PC-3 (cell line): ENCODE measurements at regions not wholly inside any gene's neighbourhood (a gene's known extent, or its start where the extent isn't known, plus 50 kb on each side); places are given as distances from the start of the nearest gene placed in this dataset.

Experiments
- ATAC-seq: fragments of 200-7000 bp; cut with Tn5 transposase; 2 replicates; pipeline ENCODE4 v1.9.1; 2020; ENCODE audit warnings: mild to moderate bottlenecking, moderate library complexity
- BruUV-seq: library from RNA; stranded (reverse); fragments of 400-500 nt; replicated peaks from 2 replicates; lab custom pipeline; 2021; lab: Mats Ljungman, UMichigan
- CTCF ChIA-PET: fragments of 300-600 bp; sonication (Branson Sonifier 250); formaldehyde crosslinking; loops from one replicate; lab custom pipeline; 2022; ENCODE audit warnings: antibody characterized with exemption; lab: Charles Lee
- POLR2A ChIA-PET: fragments of 300-600 bp; sonication (Branson Sonifier 250); formaldehyde crosslinking; loops from one replicate; lab custom pipeline; 2022; ENCODE audit warnings: antibody characterized with exemption; ENCODE audit not compliant: unreplicated experiment; lab: Charles Lee
- DNase-seq: peaks from one replicate; pipeline ENCODE4 v3.0.0-alpha.2; 2015
- H2AFZ ChIP-seq: fragments of 300-600 bp; sonication (generic); 2 replicates; pipeline ENCODE4 v1.6.0; 2016; ENCODE audit warnings: antibody characterized with exemption, low read length
- H3F3A ChIP-seq: fragments of 300-600 bp; sonication (generic); one replicate; pipeline ENCODE4 v1.6.0; 2017; ENCODE audit warnings: antibody characterized with exemption, low read length, control low read depth, mild to moderate bottlenecking; ENCODE audit not compliant: unreplicated experiment
- H3K27ac ChIP-seq: fragments of 300-600 bp; sonication (generic); 2 replicates; pipeline ENCODE4 v1.5.1; 2016; ENCODE audit warnings: mild to moderate bottlenecking, low read length
- H3K27me3 ChIP-seq: fragments of 300-600 bp; sonication (generic); 2 replicates; pipeline ENCODE4 v1.6.1; 2016; ENCODE audit warnings: low read length, mixed read lengths
- H3K36me3 ChIP-seq: fragments of 300-600 bp; sonication (generic); 2 replicates; pipeline ENCODE4 v1.6.1; 2016; ENCODE audit warnings: low read depth, mixed run types, low read length, mixed read lengths
- H3K4me1 ChIP-seq: fragments of 300-600 bp; sonication (generic); 2 replicates; pipeline ENCODE4 v1.5.1; 2016; ENCODE audit warnings: low read length; ENCODE audit not compliant: insufficient read depth
- H3K4me2 ChIP-seq: fragments of 300-600 bp; sonication (generic); 2 replicates; pipeline ENCODE4 v1.6.0; 2016; ENCODE audit warnings: low read length
- H3K4me3 ChIP-seq: fragments of 300-600 bp; sonication (generic); 2 replicates; pipeline ENCODE4 v1.5.1; 2016; ENCODE audit warnings: mild to moderate bottlenecking, low read length, mixed read lengths
- H3K79me2 ChIP-seq: fragments of 300-600 bp; sonication (generic); 2 replicates; pipeline ENCODE4 v1.6.1; 2017; ENCODE audit warnings: low read length, mixed read lengths
- H3K9ac ChIP-seq: fragments of 300-600 bp; sonication (generic); 2 replicates; pipeline ENCODE4 v1.6.0; 2016; ENCODE audit warnings: mild to moderate bottlenecking, low read length
- H3K9me2 ChIP-seq: fragments of 300-600 bp; sonication (generic); replicated peaks from 2 replicates; pipeline ENCODE4 v1.6.1; 2016; ENCODE audit warnings: mixed run types, low read length, mixed read lengths
- H3K9me3 ChIP-seq: fragments of 300-600 bp; sonication (generic); 2 replicates; pipeline ENCODE4 v1.6.1; 2016; ENCODE audit warnings: low read length, mixed read lengths
- H4K20me1 ChIP-seq: fragments of 300-600 bp; sonication (generic); 2 replicates; pipeline ENCODE4 v1.6.1; 2016; ENCODE audit warnings: low read length, mixed read lengths
- CTCF ChIP-seq: fragments of 300-600 bp; sonication (generic); conservative IDR thresholded peaks from 2 replicates; pipeline ENCODE4 v1.5.1; 2017; ENCODE audit warnings: antibody characterized with exemption, low read depth, mild to moderate bottlenecking, low read length
- EZH2 ChIP-seq: fragments of 300-600 bp; sonication (generic); IDR thresholded peaks from one replicate; pipeline ENCODE4 v1.6.1; 2017; ENCODE audit warnings: antibody characterized with exemption, mild to moderate bottlenecking, low read length; ENCODE audit not compliant: unreplicated experiment
- EZH2phosphoT487 ChIP-seq: fragments of 300-600 bp; sonication (generic); IDR thresholded peaks from 2 replicates; pipeline ENCODE4 v1.6.1; 2018; ENCODE audit warnings: mild to moderate bottlenecking, antibody characterized with exemption, low read length, borderline replicate concordance
- intact Hi-C: fragments of 100-400 bp; cut with micrococcal nuclease; formaldehyde crosslinking; loops from 2 replicates; pipeline ENCODE4 v1.9.0; 2023

GRCh38 chr10:33758299-33758698, 423.8 kb upstream of the NRP1 start:
- Histone ChIP-seq H3K4me3 (no peak overlapping the region), H3K9me3 (no peaks in the 10 kb centered on the region), H3K4me2 (no peak overlapping the region), H4K20me1 (no peaks in the 10 kb centered on the region), H3K4me1 (no peaks in the 10 kb centered on the region), H3K36me3 (no peaks in the 10 kb centered on the region), H3F3A (no peaks in the 10 kb centered on the region), H2AFZ (no peak overlapping the region), H3K79me2 (no peaks in the 10 kb centered on the region), H3K9ac (no peak overlapping the region), H3K27ac (no peak overlapping the region), H3K9me2 (peaks cover 9% of the 10 kb centered on the region; the same call in 1 of the 2 replicates), H3K27me3 (no peaks in the 10 kb centered on the region)
- POLR2A ChIA-PET = interaction anchor here (0.7 kb wide), 1 partner anchor 919 kb away, joined by 3 read pairs; no protein-coding TSS in a partner anchor
- CTCF ChIA-PET = no interaction called here
- DNase-seq (no peak), ATAC-seq (no peak)
- TF ChIP-seq EZH2 = no peak
- TF ChIP-seq EZH2phosphoT487 = no peak
- no peak for TF ChIP-seq CTCF
- intact Hi-C loops = no loop called here
- BruUV-seq = no TSS peak

GRCh38 chr10:33754052-33754451, 419.6 kb upstream of the NRP1 start:
- DNase-seq (no peak), ATAC-seq (no peak)
- Histone ChIP-seq H3F3A (no peaks in the 10 kb centered on the region), H3K79me2 (no peaks in the 10 kb centered on the region), H3K27ac (no peak overlapping the region), H3K27me3 (no peaks in the 10 kb centered on the region), H3K36me3 (no peaks in the 10 kb centered on the region), H3K4me1 (no peaks in the 10 kb centered on the region), H3K9me2 (peaks cover 18% of the 10 kb centered on the region; the same call in 1 of the 2 replicates), H3K4me2 (no peak overlapping the region), H3K9ac (no peak overlapping the region), H4K20me1 (no peaks in the 10 kb centered on the region), H3K9me3 (no peaks in the 10 kb centered on the region), H3K4me3 (no peak overlapping the region), H2AFZ (no peak overlapping the region)
- no TSS peak for BruUV-seq
- POLR2A ChIA-PET = no interaction called here
- CTCF ChIA-PET = no interaction called here
- TF ChIP-seq CTCF (no peak), EZH2phosphoT487 (no peak), EZH2 (no peak)
- intact Hi-C loops = no loop called here

- Histone ChIP-seq H3K4me2 (no peak overlapping the region), H3K9ac (no peak overlapping the region), H3K9me2 (peaks cover 18% of the 10 kb centered on the region; the same call in 1 of the 2 replicates), H3K36me3 (no peaks in the 10 kb centered on the region), H2AFZ (no peak overlapping the region), H3K4me1 (no peaks in the 10 kb centered on the region), H3F3A (no peaks in the 10 kb centered on the region), H3K79me2 (no peaks in the 10 kb centered on the region), H3K4me3 (no peak overlapping the region), H3K9me3 (no peaks in the 10 kb centered on the region), H3K27ac (no peak overlapping the region), H3K27me3 (no peaks in the 10 kb centered on the region), H4K20me1 (no peaks in the 10 kb centered on the region)
- ChIA-PET POLR2A (no interaction called here), CTCF (no interaction called here)
- ATAC-seq (no peak), DNase-seq (no peak)
- intact Hi-C loops = no loop called here
- BruUV-seq = no TSS peak
- TF ChIP-seq EZH2phosphoT487 (no peak), EZH2 (no peak), CTCF (no peak)
Observed at GRCh38 chr10:33753389-33753788, 418.9 kb upstream of the NRP1 start.
